HEK293 (cell line): ENCODE measurements at regions not wholly inside any gene's neighbourhood (a gene's known extent, or its start where the extent isn't known, plus 50 kb on each side); places are given as distances from the start of the nearest gene placed in this dataset.

Experiments used
- CTCF ChIA-PET: fragments of 350-600 bp; formaldehyde crosslinking; extraction: SDS; loops from one replicate; lab custom pipeline; 2021; ENCODE audit warnings: antibody characterized with exemption; lab: Yijun Ruan, JAX
- POLR2A ChIA-PET: fragments of 300-600 bp; formaldehyde crosslinking; extraction: SDS; loops from one replicate; lab custom pipeline; 2020; ENCODE audit warnings: antibody characterized with exemption, inconsistent platforms; lab: Yijun Ruan, JAX
- H3K27ac ChIP-seq: fragments of 200-500 bp; sonication (Bioruptor generic); 2 replicates; pipeline ENCODE4 v1.5.1; 2014; ENCODE audit warnings: low read depth, low read length, control low read depth, inconsistent platforms; ENCODE audit errors: extremely low read depth
- H3K36me3 ChIP-seq, 2 experiments: fragments of 200-500 bp in 1 of 2; sonication (Bioruptor generic) in 1 of 2; 1 replicate in 1 of 2; 2 replicates in 1 of 2; pipeline ENCODE4 v1.5.1; 2014 to 2017; ENCODE audit warnings: inconsistent platforms in 2 of 2, low read length in 2 of 2; ENCODE audit not compliant: control insufficient read depth in 2 of 2, insufficient read depth in 1 of 2
- H3K4me1 ChIP-seq: fragments of 200-500 bp; sonication (Bioruptor generic); 2 replicates; pipeline ENCODE4 v1.5.1; 2014; ENCODE audit warnings: mild to moderate bottlenecking, low read length, inconsistent platforms; ENCODE audit not compliant: control insufficient read depth, insufficient read depth
- H3K4me3 ChIP-seq: 2 replicates; pipeline ENCODE4 v1.5.1; 2011; ENCODE audit warnings: low read depth, mild to moderate bottlenecking, control low read depth, low read length, moderate library complexity
- H3K9me3 ChIP-seq: fragments of 200-500 bp; sonication (Bioruptor generic); 2 replicates; pipeline ENCODE4 v1.5.1; 2014; ENCODE audit warnings: low read depth, low read length, inconsistent platforms; ENCODE audit not compliant: control insufficient read depth, insufficient read depth
- GLI2 ChIP-seq: fragments of 450-650 bp; formaldehyde crosslinking; IDR thresholded peaks from 2 replicates; pipeline ENCODE4; 2017; ENCODE audit warnings: missing biosample characterization, missing genetic modification characterization, low read depth, borderline replicate concordance
- PRDM10 ChIP-seq: fragments of 450-650 bp; formaldehyde crosslinking; IDR thresholded peaks from 2 replicates; pipeline ENCODE4 v1.5.1; 2016; ENCODE audit warnings: missing biosample characterization, missing genetic modification characterization
- WT1 ChIP-seq: fragments of 450-650 bp; formaldehyde crosslinking; IDR thresholded peaks from 2 replicates; pipeline ENCODE4 v1.5.1; 2016; ENCODE audit warnings: missing biosample characterization, missing genetic modification characterization
- YY2 ChIP-seq: fragments of 450-650 bp; formaldehyde crosslinking; IDR thresholded peaks from 2 replicates; pipeline ENCODE4 v1.5.1; 2016; ENCODE audit warnings: missing biosample characterization, missing genetic modification characterization
- ZFP69B ChIP-seq: fragments of 450-650 bp; formaldehyde crosslinking; IDR thresholded peaks from 2 replicates; pipeline ENCODE4 v1.5.1; 2016; ENCODE audit warnings: missing biosample characterization, missing genetic modification characterization
- ZNF133 ChIP-seq: fragments of 450-650 bp; formaldehyde crosslinking; IDR thresholded peaks from 2 replicates; pipeline ENCODE4 v1.5.1; 2016; ENCODE audit warnings: missing biosample characterization, missing genetic modification characterization
- ZNF140 ChIP-seq: fragments of 450-650 bp; formaldehyde crosslinking; IDR thresholded peaks from 2 replicates; pipeline ENCODE4 v1.5.1; 2016; ENCODE audit warnings: missing biosample characterization, missing genetic modification characterization
- ZNF148 ChIP-seq: fragments of 450-650 bp; formaldehyde crosslinking; IDR thresholded peaks from 2 replicates; pipeline ENCODE4 v1.5.0; 2017; ENCODE audit warnings: missing biosample characterization, missing genetic modification characterization, borderline replicate concordance
- ZNF174 ChIP-seq: fragments of 450-650 bp; formaldehyde crosslinking; IDR thresholded peaks from 2 replicates; pipeline ENCODE4 v1.5.0; 2017; ENCODE audit warnings: missing biosample characterization, mild to moderate bottlenecking, missing genetic modification characterization
- ZNF175 ChIP-seq: fragments of 450-650 bp; formaldehyde crosslinking; IDR thresholded peaks from 2 replicates; pipeline ENCODE4 v1.5.1; 2016; ENCODE audit warnings: missing biosample characterization, missing genetic modification characterization
- ZNF211 ChIP-seq: fragments of 450-650 bp; formaldehyde crosslinking; IDR thresholded peaks from 2 replicates; pipeline ENCODE4 v1.5.1; 2016; ENCODE audit warnings: low read depth, missing biosample characterization, missing genetic modification characterization
- ZNF221 ChIP-seq: fragments of 450-650 bp; formaldehyde crosslinking; IDR thresholded peaks from 2 replicates; pipeline ENCODE4 v1.5.1; 2017; ENCODE audit warnings: missing biosample characterization, missing genetic modification characterization, borderline replicate concordance
- ZNF26 ChIP-seq: fragments of 450-650 bp; formaldehyde crosslinking; IDR thresholded peaks from 2 replicates; pipeline ENCODE4 v1.5.1; 2016; ENCODE audit warnings: missing biosample characterization, missing genetic modification characterization
- ZNF362 ChIP-seq: fragments of 450-650 bp; formaldehyde crosslinking; IDR thresholded peaks from 2 replicates; pipeline ENCODE4 v1.5.1; 2016; ENCODE audit warnings: missing biosample characterization, missing genetic modification characterization
- ZNF404 ChIP-seq: fragments of 450-650 bp; formaldehyde crosslinking; IDR thresholded peaks from 2 replicates; pipeline ENCODE4 v1.5.1; 2017; ENCODE audit warnings: missing biosample characterization, missing genetic modification characterization
- ZNF48 ChIP-seq: fragments of 450-650 bp; formaldehyde crosslinking; IDR thresholded peaks from 2 replicates; pipeline ENCODE4 v1.5.1; 2016; ENCODE audit warnings: missing biosample characterization, missing genetic modification characterization
- ZNF530 ChIP-seq: fragments of 450-650 bp; formaldehyde crosslinking; IDR thresholded peaks from 2 replicates; pipeline ENCODE4 v1.5.1; 2016; ENCODE audit warnings: low read depth, missing biosample characterization, missing genetic modification characterization
- ZNF561 ChIP-seq: fragments of 450-650 bp; IDR thresholded peaks from 2 replicates; pipeline ENCODE4 v1.5.1; 2018; ENCODE audit warnings: missing biosample characterization, missing genetic modification characterization, borderline replicate concordance
- ZNF658 ChIP-seq: fragments of 450-650 bp; formaldehyde crosslinking; IDR thresholded peaks from 2 replicates; pipeline ENCODE4; 2016; ENCODE audit warnings: missing biosample characterization, missing genetic modification characterization
- ZSCAN5A ChIP-seq: fragments of 450-650 bp; formaldehyde crosslinking; IDR thresholded peaks from 2 replicates; pipeline ENCODE4 v1.5.1; 2016; ENCODE audit warnings: missing biosample characterization, missing genetic modification characterization
- TF ChIP-seq, protein P1 (sequence below): fragments of 450-650 bp; formaldehyde crosslinking; IDR thresholded peaks from 2 replicates; pipeline ENCODE4 v1.5.1; 2016; ENCODE audit warnings: missing biosample characterization, missing genetic modification characterization, low read depth
- TF ChIP-seq, protein P2 (sequence below): fragments of 450-650 bp; formaldehyde crosslinking; IDR thresholded peaks from 2 replicates; pipeline ENCODE4 v1.5.1; 2016; ENCODE audit warnings: missing biosample characterization, missing genetic modification characterization

DNA sequence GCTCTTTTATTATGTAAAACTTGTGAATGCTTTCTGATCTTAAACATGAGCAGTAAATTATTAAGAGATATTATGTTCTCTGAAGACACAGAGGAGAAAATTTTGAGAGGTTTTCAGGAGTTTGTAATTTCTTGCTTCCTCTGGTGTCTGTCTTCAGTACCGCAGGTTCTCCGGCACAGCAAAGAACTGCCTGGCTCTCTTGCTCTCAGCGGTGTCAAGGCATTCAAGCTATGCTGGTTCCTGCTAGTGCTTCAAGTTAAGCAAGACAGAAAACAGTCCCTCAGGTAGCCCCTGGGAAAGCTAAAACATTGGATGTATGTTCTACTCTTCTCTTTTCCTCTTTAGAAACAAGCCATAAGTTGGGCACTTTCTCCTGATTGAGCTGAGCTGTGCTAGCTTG is 120.2 kb upstream of the CENPE start:
- POLR2A ChIA-PET: no interaction called here
- CTCF ChIA-PET: no interaction called here
- Histone ChIP-seq H3K4me3 (no peak overlapping the region), H3K4me1 (no peaks in the 10 kb centered on the region), H3K36me3 (no peaks in the 10 kb centered on the region), H3K27ac (no peak overlapping the region), H3K9me3 (no peaks in the 10 kb centered on the region)
- TF ChIP-seq ZFP69B (no peak), PRDM10 (no peak), ZNF561 (tag by site-specific recombination) (no peak), WT1 (tag by site-specific recombination) (no peak), ZNF530 (tag by site-specific recombination) (no peak), ZNF175 (tag by site-specific recombination) (no peak), GLI2 (tag by site-specific recombination) (no peak), ZNF211 (tag by site-specific recombination) (no peak)

- ChIA-PET POLR2A (no interaction called here), CTCF (interaction anchor here (0.7 kb wide), 1 partner anchor 57 kb away, joined by 4 read pairs; no protein-coding TSS in a partner anchor)
- no peaks in the 10 kb centered on the region for H3K9me3 ChIP-seq
- H3K27ac ChIP-seq: no peak overlapping the region
- no peaks in the 10 kb centered on the region for H3K36me3 ChIP-seq
- TF ChIP-seq ZNF658 (tag by site-specific recombination) (no peak), ZNF174 (tag by site-specific recombination) (no peak), ZNF404 (tag by site-specific recombination) (no peak), YY2 (tag by site-specific recombination) (no peak), ZNF48 (tag by site-specific recombination) (no peak), ZNF140 (tag by site-specific recombination) (no peak), ZNF221 (tag by site-specific recombination) (no peak), ZNF133 (tag by site-specific recombination) (no peak), ZNF148 (tag by site-specific recombination) (no peak), ZNF26 (tag by site-specific recombination) (no peak), ZNF211 (tag by site-specific recombination) (no peak), ZSCAN5A (tag by site-specific recombination) (no peak), ZNF362 (tag by site-specific recombination) (no peak)
- TF ChIP-seq, protein P1, sequence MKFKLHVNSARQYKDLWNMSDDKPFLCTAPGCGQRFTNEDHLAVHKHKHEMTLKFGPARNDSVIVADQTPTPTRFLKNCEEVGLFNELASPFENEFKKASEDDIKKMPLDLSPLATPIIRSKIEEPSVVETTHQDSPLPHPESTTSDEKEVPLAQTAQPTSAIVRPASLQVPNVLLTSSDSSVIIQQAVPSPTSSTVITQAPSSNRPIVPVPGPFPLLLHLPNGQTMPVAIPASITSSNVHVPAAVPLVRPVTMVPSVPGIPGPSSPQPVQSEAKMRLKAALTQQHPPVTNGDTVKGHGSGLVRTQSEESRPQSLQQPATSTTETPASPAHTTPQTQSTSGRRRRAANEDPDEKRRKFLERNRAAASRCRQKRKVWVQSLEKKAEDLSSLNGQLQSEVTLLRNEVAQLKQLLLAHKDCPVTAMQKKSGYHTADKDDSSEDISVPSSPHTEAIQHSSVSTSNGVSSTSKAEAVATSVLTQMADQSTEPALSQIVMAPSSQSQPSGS (tag by site-specific recombination): no peak
- TF ChIP-seq, protein P2, sequence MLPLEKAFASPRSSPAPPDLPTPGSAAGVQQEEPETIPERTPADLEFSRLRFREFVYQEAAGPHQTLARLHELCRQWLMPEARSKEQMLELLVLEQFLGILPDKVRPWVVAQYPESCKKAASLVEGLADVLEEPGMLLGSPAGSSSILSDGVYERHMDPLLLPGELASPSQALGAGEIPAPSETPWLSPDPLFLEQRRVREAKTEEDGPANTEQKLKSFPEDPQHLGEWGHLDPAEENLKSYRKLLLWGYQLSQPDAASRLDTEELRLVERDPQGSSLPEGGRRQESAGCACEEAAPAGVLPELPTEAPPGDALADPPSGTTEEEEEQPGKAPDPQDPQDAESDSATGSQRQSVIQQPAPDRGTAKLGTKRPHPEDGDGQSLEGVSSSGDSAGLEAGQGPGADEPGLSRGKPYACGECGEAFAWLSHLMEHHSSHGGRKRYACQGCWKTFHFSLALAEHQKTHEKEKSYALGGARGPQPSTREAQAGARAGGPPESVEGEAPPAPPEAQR (tag by site-specific recombination): no peak
- TF ChIP-seq, all 188 proteins: peak for 0
- H3K4me1 ChIP-seq: no peaks in the 10 kb centered on the region
- H3K4me3 ChIP-seq: no peak overlapping the region
These were observed 110.1 kb upstream of the CENPE start for GRCh38 chr4:103308248-103308561.
